Retinal pigment epithelial cell (primary cell): ENCODE measurements at regions not wholly inside any gene's neighbourhood (a gene's known extent, or its start where the extent isn't known, plus 50 kb on each side); places are given as distances from the start of the nearest gene placed in this dataset.
"Not testable (repeated sequence)": the region's sequence is repeated elsewhere in the genome, so short reads cannot be mapped to it uniquely, and the experiment has no call there.

Source experiments
- DNase-seq: peaks from one replicate; pipeline ENCODE4 v3.0.0-alpha.2; 2010; ENCODE audit warnings: low read depth
- H3K4me3 ChIP-seq: 2 replicates; pipeline ENCODE4 v1.5.1; 2011; ENCODE audit warnings: mild to moderate bottlenecking, low read length, control low read depth, moderate library complexity
- CTCF ChIP-seq: conservative IDR thresholded peaks from 2 replicates; pipeline ENCODE4 v1.5.1; 2011; ENCODE audit warnings: low read depth, low read length, control low read depth, inconsistent platforms

GRCh38 chr9:21720758-21721157 is 81.7 kb upstream of the MTAP start:
- DNase-seq, result no peak

GRCh38 chr9:21727411-21727810 is 75.0 kb upstream of the MTAP start:
- not testable (repeated sequence) for H3K4me3 ChIP-seq

More at GRCh38 chr9:21720758-21721157, 81.7 kb upstream of the MTAP start:
- TF ChIP-seq CTCF, result no peak
- H3K4me3 ChIP-seq, result no peak overlapping the region

GRCh38 chr9:21728781-21729180 is 73.7 kb upstream of the MTAP start:
- TF ChIP-seq CTCF, result no peak
- H3K4me3 ChIP-seq, result no peak overlapping the region
- DNase-seq, result no peak

More at GRCh38 chr9:21727411-21727810, 75.0 kb upstream of the MTAP start:
- not testable (repeated sequence) for DNase-seq

GRCh38 chr9:21729648-21730047 is 72.8 kb upstream of the MTAP start:
- DNase-seq, result no peak
- no peak overlapping the region for H3K4me3 ChIP-seq
- TF ChIP-seq CTCF, result no peak

- no peak for TF ChIP-seq CTCF
- no peak for DNase-seq
- H3K4me3 ChIP-seq, result no peak overlapping the region
Measured at GRCh38 chr9:21730899-21731298, 71.5 kb upstream of the MTAP start.

GRCh38 chr9:21741151-21741550 is 61.3 kb upstream of the MTAP start:
- no peak overlapping the region for H3K4me3 ChIP-seq
- no peak for DNase-seq
- TF ChIP-seq CTCF, result no peak

- H3K4me3 ChIP-seq, result no peak overlapping the region
- no peak for TF ChIP-seq CTCF
- no peak for DNase-seq
Measured at GRCh38 chr9:21744320-21744719, 58.1 kb upstream of the MTAP start.

GRCh38 chr9:21744841-21745240 is 57.6 kb upstream of the MTAP start:
- no peak overlapping the region for H3K4me3 ChIP-seq
- no peak for TF ChIP-seq CTCF
- DNase-seq, result no peak
